Suppressor macrophage (primary cell): ENCODE measurements at regions not wholly inside any gene's neighbourhood (a gene's known extent, or its start where the extent isn't known, plus 50 kb on each side); places are given as distances from the start of the nearest gene placed in this dataset.

Experiments used
- DNase-seq, 4 experiments: peaks; one replicate each; pipeline ENCODE4 v3.0.0-alpha.2; 2020 to 2022

- DNase-seq, result no peak
Observed at GRCh38 chr14:86884498-86884897, 1108.5 kb downstream of the GALC start.

- DNase-seq, result no peak
Observed at GRCh38 chr14:86882818-86883217, 1110.2 kb downstream of the GALC start.

- no peak for DNase-seq
Observed at GRCh38 chr14:86865934-86866333, 1127.0 kb downstream of the GALC start.

- no peak for DNase-seq
Observed at GRCh38 chr14:86858591-86858990, 1134.4 kb downstream of the GALC start.

GRCh38 chr14:86858031-86858430 lies 1135.0 kb downstream of the GALC start:
- no peak for DNase-seq

GRCh38 chr14:86852530-86852929 lies 1140.5 kb downstream of the GALC start:
- DNase-seq, result no peak

GRCh38 chr14:86847140-86847539 lies 1145.8 kb downstream of the GALC start:
- no peak for DNase-seq

- DNase-seq, result no peak
Observed at GRCh38 chr14:86838363-86838762, 1154.6 kb downstream of the GALC start.

- DNase-seq, result no peak
Observed at GRCh38 chr14:86826661-86827060, 1166.3 kb downstream of the GALC start.

- DNase-seq, result no peak
Observed at GRCh38 chr14:86824167-86824566, 1168.8 kb downstream of the GALC start.

- no peak for DNase-seq
Observed at GRCh38 chr14:86823581-86823980, 1169.4 kb downstream of the GALC start.

GRCh38 chr14:86815341-86815740 lies 1177.6 kb downstream of the GALC start:
- no peak for DNase-seq

GRCh38 chr14:86802726-86803125 lies 1190.3 kb downstream of the GALC start:
- no peak for DNase-seq

- peak; percentile 9 to 34 (median 26) for DNase-seq
Observed at GRCh38 chr14:86799244-86799647, 1193.7 kb downstream of the GALC start.

GRCh38 chr14:86798330-86798729 lies 1194.7 kb downstream of the GALC start:
- DNase-seq, result peak in 2 of 4 experiments; percentile 2 to 18

- no peak for DNase-seq
Observed at GRCh38 chr14:86797075-86797351, 1196.0 kb downstream of the GALC start.

GRCh38 chr14:86796221-86797074 lies 1196.5 kb downstream of the GALC start:
- no peak for DNase-seq

- no peak for DNase-seq
Observed at GRCh38 chr14:86794689-86795088, 1198.3 kb downstream of the GALC start.

- DNase-seq, result no peak
Observed at GRCh38 chr14:86790408-86791364, 1202.3 kb downstream of the GALC start.

- no peak for DNase-seq
Observed at GRCh38 chr14:86788224-86788623, 1204.8 kb downstream of the GALC start.

GRCh38 chr14:86787717-86788116 lies 1205.3 kb downstream of the GALC start:
- no peak for DNase-seq

GRCh38 chr14:86782092-86782580 lies 1210.8 kb downstream of the GALC start:
- DNase-seq, result no peak

GRCh38 chr14:86780876-86781510 lies 1212.0 kb downstream of the GALC start:
- no peak for DNase-seq
